NOMO-1 treated with DMSO at 0.1 percent for 48 hours (cell line): ENCODE measurements at regions not wholly inside any gene's neighbourhood (a gene's known extent, or its start where the extent isn't known, plus 50 kb on each side); places are given as distances from the start of the nearest gene placed in this dataset.

Source experiments
- DNase-seq: peaks from one replicate; lab custom pipeline; 2025; ENCODE audit not compliant: unreplicated experiment; lab: John Stamatoyannopoulos, UW

DNA sequence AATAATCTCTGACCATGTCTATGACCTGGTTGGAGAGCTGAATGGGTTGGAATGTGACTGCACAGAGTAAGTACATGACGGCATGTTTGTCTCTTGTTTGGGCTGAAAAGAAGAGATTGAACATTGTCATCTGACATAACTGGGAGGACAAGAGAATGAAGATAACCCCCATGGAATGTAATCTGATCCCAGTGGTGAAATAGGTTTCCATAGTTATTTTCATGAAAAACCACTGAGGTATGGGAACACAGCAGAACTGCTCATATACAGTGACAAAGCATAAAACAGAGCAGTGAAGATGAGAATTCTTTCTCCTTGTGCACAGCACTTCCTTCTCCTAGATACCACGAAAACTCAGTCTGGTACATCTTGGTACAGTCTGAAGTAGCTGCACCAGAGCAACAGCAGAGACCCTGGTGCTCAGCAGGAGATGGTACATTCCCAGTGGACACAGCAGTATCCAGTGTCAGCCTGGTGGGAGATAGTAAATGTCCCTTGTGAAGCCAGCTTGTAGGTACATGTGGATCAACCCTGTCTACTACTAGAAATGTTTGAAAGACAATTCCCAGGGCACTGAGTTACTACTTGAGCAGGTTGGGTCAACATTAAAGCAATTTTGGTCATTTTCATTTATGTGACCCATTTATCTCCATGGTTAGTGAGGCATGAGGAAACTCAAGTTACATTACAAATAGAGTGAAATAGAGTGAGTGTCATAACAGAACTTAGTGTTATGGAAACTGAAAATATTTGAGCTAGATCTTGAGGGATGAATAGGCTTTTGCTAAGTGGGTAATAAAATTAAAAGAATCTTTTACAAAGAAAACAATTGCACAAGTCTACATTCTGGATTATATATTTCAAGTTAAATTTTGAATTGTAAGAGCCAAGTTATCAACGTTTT is 178.3 kb downstream of the SUCNR1 start:
- no peak for DNase-seq

DNA sequence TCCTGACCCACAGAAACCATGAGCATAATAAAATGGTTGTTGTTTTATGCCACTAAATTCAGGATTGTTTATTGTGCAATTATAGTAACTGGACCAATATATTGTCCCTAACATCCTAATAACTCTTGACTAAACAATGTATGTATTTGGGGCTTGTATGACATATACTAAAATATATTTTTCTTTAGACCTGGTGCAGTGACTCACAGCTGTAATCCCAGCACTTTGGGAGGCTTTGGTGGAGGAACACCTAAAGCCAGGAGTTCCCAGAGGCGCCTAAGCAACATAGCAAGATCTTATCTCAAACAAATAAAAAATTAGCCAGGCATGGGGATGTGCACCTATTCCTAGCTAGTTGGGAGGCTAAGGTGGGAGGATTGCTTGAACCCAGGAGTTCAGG is 180.4 kb downstream of the SUCNR1 start:
- DNase-seq = no peak

DNA sequence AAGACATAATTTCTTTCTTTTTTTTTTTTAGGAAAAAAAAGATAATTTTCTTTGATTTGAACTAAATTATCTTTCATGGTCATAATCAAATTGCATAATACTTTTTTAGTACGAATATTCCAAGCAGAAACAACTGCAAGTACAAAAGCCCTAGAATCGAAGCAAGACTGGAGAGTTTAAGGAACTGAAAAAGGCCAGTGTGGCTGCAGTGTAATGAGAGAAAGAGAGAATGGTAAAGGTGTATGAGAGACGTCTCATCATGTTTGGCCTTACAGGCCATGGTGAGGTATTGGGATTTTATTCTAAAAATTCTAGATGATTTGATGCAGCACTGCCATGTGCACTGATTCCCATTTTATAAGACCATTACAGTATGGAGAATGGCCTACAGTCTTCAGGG is 180.9 kb downstream of the SUCNR1 start:
- DNase-seq = no peak

DNA sequence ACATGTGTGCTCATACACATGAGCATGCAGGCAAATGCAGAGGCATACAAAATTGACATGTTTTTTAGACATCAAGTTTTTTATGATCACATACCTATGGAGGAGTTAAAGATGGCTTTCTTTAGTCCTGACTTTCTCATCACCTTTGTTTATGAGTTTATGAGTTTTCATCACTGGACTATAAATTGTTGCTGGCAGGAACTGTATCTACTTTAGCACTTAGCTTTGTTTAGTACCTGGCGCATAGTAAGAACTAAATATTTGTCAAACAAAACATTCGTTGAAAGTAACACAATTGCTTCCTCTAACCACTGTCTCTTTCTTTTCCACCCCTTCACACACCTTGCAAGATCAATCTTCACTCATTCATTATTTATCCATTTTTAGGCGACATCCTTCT is 182.6 kb downstream of the SUCNR1 start:
- DNase-seq = no peak

DNA sequence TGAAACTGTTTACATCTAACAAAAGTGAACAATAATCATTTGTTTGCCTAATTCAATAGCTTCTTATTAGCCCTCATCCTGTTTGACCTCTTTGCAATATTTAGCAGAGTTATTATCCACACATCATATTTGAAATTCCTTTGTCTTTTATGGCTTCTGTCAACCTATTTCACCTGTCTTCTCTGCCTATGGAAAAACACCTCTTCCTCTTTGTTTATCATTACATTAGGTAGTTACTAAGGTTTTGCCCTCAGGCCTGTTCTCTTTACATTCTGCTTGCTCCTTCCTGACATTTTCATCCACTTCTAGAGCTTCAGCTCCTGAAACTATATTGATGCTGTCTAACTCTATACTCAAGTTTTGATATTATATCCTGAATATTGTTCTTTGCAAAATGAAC is 183.0 kb downstream of the SUCNR1 start:
- DNase-seq = no peak

DNA sequence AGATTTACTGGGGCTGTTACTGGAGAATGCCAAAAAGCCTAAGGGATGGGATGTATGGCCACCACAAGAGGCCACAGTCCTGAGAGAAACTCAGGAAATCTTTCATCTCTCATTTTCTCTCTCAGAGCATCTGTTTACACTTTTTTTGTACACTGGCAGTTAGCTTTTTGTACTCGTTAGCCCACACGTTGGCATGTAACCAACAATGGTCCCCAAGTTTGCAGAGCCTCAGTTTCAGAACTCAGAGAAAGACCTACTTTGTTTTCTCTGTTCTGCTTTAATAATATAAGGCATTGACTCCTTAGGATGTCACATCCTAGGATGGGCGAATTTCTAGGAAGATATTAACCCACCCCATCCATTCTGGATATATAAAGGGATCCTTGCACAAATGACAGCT is 183.5 kb downstream of the SUCNR1 start:
- DNase-seq = no peak

DNA sequence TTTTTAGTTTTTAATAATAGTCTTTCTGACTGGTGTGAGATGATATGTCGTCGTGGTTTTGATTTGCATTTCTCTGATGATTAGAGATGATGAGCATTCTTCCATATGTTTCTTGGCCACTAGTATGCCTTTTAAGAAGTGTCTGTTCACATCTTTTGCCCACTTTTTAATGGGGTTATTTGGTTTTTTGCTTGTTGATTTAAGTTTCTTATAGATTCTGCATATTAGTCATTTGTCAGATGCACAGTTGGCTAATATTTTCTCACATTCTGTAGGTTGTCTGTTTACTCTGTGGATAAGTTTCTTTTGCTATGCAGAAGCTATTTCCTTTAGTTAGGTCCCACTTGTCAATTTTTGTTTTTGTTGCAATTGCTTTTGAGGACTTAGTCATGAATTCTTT is 185.4 kb downstream of the SUCNR1 start:
- DNase-seq = no peak

DNA sequence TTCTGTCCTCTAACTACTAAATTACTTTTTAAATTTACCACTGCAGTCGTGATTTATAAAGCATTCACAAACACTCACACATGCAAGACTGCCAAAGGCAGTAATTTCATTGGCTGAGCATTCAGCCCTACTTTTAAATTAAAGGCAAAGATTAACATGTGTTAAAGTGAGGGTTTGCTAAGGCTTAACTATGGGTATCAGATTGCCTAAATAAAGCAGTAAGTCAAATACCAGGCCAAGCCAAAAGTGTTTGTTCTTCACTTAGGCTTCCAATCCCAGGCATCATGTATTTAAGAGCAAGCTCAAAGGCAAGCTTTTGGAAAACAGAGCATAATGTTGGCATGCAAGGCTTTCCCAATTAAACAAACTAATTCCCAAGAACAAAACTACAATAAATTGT is 187.3 kb downstream of the SUCNR1 start:
- no peak for DNase-seq

DNA sequence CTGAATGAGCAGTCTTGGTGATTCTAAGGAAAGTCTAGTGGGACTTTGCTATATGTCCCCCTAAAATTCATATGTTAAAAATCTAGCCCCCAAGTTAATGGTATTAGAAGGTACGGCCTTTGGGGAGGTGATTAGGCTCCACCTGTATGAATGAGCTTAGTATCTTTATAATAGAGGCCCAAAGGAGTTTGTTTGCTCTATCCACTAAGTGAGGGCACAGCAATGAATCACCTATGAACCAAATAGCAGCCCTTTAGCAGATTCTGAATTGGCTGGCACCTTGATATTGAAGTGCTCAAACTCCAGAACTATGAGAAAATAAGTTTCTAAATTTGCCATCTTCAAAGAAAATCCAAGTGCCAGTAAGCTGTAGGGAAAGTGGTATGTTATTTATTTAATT is 187.9 kb downstream of the SUCNR1 start:
- DNase-seq = no peak

DNA sequence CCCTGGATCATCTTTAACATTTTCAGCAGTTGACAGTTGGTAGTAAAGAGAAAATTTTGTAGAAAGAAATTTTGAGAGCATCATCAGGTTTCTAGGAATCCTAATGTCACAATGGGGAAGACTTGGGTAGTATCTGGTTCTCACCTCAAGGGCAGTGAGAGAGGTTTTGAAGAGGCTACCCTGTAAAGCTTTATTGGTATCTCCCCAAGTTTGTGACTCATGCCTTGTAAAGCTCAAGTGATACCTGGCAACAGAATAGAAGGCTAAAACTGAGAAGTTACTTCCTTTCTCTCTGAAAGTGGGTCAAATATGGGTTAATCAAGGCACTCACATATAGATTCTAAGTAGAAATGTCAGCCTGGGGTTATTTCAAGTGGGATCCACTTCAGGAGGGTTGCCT is 196.4 kb downstream of the SUCNR1 start:
- DNase-seq = no peak

DNA sequence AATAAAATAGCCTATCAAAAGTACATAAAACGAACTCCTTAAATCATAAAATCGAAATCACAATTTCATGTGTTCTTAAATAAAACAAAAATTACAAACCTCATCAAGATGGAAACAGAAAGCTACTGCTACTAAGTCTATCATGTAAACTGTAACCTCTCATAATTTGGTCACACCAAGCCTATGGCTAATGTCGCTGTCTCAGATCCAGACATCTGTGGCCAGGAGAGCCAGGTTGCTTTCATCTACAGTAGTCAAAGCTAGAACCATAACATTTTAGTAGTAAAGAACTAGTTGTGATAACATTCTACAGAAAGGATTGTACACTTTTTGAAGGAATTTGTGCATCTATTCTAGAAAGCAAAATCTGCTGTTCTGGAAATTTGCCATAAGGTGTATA is 197.4 kb upstream of the MBNL1 start:
- DNase-seq = no peak

DNA sequence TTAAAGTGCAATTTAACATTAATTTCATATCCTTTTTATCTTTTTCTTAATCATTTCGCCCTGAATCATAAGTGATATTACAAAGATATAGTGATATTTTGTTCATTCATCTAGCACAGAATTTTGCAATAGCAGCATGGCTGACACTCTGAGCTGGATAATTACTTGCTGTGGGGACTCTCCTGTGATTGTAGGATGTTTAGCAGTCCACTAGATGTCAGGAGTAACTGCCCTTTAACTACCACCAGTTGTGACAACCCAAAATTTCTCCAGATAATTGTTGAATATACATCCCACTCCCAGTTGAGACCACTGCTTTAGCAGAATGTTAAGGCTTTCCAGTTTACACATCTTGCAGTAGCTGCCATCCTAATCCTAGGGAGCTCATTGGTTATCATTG is 196.8 kb upstream of the MBNL1 start:
- peak; percentile 98 for DNase-seq

DNA sequence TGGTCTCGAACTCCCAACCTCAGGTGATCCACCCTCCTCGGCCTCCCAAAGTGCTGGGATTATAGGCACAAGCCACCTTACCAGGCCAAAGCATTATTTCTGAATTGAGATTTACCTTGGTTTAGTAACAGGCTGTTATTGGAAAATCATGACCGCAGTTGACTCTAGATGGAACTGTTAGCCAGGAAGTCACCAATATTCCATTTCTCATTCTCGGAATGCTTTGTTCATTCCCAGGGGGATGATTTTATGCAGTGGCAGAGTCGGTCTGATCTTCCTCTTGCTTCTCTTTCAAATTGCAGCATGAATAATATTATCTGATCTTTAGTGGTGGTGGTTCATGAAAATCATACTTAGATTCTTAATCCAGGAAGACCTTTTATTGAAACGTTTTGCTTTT is 195.5 kb upstream of the MBNL1 start:
- no peak for DNase-seq

DNA sequence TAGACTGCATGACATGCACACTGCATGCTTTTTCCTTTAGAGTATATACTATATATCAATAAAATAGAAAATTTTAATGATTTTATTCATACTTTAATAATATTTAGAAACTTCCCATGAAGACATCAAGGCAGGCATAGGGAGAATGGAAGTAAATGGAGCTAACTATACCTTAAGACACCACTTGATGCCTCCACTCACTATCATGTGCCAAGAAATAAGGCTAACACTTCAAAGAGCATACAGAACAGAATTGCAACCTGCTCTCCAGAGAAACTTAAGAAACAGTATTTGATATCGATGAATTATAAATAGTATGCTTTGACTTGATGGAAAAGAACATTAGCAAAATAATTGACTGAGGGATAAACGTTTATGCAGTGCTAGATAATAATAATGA is 192.6 kb upstream of the MBNL1 start:
- DNase-seq = peak; percentile 75

DNA sequence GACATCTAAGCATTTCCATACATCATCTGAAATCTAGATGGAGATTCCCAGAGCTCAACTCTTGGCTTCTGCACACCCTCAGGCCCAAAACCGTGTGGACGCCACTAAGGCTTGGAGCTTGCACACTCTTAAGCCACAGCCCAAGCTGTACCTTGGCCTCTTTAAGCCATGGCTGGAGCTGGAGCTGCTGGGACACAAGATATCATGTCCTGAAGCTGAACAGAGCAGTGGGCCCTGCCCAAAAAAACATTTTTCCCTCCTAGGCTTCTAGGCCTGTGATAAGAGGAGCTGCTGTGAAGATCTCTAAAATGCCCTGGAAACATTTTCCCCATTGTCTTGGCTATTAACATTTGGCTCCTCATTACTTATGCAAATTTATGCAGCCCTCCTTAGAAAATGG is 188.7 kb upstream of the MBNL1 start:
- DNase-seq = no peak

DNA sequence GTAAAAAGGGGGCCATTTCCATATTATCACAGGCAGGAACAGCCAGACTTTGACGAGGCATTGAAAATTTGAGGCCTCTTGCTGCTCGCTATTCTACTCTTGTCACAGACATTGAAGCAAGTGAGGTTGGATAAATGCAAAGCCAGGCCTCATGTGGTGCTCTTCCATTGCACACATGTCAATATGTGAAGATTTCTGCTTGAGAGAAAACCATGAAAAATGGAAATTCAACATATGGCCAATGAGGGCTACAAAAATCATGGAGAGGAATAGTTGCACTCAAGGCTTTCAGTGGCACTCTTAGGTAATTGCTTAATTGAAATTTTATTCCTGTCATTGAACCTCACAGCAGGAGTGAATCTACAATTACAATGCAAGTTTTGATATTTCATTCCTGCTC is 185.6 kb upstream of the MBNL1 start:
- no peak for DNase-seq

DNA sequence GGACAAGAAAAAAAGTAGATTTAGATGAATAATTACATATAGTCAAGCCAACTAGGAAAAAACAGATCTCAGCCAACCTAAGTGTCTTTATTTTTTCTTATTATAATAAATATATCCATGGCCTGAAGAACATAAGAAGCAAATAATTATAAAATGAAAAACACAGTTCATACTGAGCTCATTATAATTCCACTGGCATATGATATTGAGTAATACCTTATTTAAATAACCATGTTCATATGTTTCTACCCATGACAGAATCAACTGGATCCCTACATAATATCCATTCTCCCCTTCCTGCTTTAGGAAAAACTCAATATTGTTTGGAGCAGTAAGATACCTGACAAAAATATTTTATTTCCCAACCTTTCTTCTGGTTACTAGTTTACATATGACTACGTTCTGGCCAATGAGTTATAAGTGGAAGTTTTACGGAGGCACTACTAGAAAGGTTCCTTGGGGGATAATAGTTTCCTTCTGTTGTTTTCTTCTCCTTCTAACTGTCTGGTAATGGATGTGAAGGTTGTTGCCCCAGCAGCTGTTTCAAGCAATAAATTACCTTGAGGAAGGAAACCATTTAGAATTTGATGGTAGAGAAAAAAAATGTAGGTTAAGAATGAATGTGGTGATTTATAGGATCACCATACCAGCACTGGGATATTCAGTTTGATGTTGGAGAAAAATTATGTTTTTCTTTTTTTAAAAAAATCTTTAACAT is 184.1 kb upstream of the MBNL1 start:
- peak; percentile 89 for DNase-seq

DNA sequence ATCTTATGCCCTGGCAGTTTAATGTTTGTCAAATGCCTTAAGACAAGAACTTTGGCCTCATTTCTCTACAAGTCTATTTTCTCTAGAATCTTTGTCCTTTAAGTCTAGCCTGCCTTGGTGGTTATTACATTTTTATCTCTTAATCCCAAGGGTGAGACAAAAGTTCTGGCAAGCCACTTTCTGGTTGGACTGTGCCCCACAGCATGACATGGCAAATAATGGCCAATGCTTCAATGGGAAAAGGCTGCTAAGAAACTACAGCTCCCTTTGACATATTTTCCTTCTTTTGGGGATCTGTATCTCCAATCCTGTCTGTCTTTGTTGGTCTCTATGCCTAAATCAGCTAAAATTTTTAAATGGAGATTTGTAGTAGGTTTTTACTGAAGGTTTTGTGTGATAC is 181.6 kb upstream of the MBNL1 start:
- peak; percentile 37 for DNase-seq

DNA sequence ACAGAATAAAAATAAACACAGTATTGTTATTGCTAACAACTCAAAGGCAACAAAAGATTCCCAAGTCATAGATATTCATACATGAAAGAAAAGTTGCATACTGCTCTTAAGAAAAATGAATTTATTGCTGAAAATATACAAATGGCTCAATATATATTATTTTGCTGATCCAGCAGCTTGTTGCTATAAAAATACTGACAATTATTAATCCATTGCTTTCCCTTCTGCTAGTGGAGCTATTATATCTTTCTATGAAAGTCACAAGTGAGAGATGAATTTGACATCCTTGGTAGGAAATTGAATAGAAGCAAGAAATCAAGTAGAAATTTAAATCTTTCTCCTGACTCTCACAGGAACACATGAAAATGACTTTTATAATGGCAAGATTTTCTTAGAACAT is 179.2 kb upstream of the MBNL1 start:
- DNase-seq = no peak

DNA sequence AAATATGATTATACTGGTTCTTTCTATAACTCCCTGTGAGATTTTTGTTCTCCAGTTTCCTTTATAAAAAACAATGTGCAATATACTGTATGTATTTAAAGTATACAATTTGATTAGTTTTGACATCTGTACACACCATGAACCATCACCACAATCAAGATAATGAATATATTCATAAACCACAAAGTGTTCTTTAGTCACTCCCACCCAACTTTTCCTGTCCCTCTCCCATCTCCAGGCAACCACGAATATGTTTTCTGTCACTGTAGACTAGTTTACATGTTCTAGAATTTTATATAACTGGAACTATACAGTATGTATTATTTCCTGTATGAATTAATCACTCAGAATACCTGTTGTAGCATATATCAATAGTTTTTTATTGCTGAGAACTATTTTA is 177.0 kb upstream of the MBNL1 start:
- DNase-seq = no peak

DNA sequence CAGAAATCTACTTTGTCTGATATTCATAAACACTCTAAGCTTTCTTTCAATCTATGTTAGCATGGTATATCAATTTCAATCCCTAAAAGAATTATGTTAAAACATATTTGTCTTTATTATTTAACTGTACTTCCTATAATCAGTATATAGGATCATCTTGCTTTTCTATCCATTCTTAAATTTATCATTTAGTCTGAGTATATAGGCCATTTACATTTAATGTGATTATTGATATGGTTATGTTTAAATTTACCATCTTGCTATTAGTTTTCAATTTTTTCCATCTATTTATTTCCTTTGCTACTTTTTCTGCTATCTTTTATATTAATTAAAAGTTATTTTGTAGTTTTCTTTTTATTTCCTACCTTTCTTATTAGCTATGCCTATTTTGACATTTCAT is 174.8 kb upstream of the MBNL1 start:
- no peak for DNase-seq

DNA sequence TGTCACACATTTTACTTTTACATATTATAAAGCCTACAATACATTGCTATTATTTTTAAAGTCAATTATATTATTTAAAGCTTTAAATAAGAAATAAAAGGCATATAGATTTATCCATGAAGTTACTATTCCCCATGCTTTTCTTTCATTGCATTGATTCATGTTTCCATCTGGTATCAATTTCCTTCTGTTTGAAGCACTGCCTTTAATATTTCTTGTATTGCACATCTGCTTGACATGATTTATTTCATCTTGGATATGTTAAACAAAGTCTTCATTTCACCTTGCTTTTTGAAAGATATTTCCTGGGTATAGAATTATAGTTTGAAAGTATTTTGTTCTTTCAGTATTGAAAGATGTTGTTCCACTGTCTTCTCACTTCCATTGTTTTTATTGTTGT is 174.3 kb upstream of the MBNL1 start:
- DNase-seq = no peak

DNA sequence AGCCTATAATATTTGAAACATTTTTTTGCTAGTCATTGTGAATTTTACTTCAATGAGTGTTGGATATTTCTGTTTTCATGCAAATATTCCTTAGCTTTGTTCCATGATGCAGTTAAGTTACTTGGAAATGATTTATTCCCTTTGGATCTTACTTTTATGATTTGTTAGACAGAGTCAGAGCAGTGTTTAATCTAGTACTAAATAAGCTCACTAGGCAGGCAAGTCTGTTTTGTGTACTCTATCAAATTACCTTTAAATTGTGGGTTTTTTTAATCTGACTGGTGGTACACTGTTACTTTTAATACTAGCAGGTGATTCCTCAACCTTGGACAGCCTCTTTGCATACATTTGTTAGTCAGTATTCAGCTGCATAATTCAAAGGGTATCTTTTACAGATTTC is 173.3 kb upstream of the MBNL1 start:
- no peak for DNase-seq
